ENCODE measurements at regions not wholly inside any gene's neighbourhood (a gene's known extent, or its start where the extent isn't known, plus 50 kb on each side); places are given as distances from the start of the nearest gene placed in this dataset.

DNA sequence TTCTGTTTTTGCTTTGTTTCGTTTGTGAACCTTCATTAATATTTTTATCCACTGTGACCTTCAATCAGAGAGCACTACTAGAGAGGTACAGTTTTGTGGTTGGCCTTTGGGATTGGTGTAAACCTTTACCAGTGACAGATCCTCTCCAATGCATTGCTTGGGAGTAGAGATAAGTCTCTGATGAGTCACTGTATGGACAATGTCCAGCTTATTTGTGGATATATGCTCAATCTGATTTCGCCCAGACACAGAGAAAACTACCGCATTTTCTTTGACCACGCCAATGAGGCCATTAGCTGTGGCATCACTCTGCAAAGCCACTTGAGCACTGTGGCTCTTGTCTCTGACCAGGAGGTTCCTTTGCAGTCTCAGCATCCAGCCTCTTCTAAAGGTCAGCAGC is 964.7 kb downstream of the TUSC7 start:
- H3K4me3 ChIP-seq (ENCODE audit: low read length), result no peak overlapping the region
- no peak for DNase-seq (ENCODE audit: low read depth)
- TF ChIP-seq, protein P1, sequence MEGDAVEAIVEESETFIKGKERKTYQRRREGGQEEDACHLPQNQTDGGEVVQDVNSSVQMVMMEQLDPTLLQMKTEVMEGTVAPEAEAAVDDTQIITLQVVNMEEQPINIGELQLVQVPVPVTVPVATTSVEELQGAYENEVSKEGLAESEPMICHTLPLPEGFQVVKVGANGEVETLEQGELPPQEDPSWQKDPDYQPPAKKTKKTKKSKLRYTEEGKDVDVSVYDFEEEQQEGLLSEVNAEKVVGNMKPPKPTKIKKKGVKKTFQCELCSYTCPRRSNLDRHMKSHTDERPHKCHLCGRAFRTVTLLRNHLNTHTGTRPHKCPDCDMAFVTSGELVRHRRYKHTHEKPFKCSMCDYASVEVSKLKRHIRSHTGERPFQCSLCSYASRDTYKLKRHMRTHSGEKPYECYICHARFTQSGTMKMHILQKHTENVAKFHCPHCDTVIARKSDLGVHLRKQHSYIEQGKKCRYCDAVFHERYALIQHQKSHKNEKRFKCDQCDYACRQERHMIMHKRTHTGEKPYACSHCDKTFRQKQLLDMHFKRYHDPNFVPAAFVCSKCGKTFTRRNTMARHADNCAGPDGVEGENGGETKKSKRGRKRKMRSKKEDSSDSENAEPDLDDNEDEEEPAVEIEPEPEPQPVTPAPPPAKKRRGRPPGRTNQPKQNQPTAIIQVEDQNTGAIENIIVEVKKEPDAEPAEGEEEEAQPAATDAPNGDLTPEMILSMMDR (conservative IDR thresholded peaks at IDR 0.05; ENCODE audit: low read depth, low read length), result no peak

DNA sequence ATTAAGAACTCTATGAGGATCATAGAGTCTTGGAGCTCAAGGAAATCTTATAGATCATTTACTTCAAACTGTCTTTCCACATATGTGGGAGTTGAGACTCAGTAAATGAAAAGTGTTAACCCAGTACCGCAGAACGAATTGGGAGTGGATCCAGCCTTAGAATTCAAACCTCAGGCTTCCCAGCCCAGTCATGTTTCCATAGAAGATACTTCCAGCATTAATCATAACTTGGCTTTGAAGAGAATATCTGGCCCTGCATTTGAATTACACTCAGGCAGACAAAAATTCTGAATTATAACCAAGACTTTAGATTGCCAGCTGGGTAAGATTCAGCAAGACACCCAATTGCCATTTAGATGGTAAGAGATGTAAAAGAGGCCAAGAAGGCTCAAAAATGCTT is 972.0 kb downstream of the TUSC7 start:
- H3K4me3 ChIP-seq (ENCODE audit: low read length), result no peak overlapping the region
- TF ChIP-seq, protein P1 (conservative IDR thresholded peaks at IDR 0.05; ENCODE audit: low read depth, low read length), result no peak
- no peak for DNase-seq (ENCODE audit: low read depth)

DNA sequence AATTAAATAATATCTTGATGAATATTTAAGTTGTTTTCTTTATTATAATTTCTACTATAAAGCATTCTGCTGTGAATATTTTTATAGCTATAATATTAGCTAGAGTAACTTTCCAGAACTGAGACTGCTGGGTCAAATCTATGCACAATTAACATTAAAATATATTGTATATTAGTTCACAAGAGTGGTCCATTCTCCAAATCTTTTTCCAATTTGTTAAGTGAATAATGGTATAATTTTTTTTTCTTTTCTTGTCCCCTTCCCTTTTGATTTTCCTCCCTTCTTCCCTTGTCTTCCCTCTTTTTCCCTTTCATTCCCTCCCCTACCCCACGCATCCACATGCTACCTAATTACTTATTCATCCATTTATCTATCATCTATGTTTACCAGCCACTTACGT is 977.5 kb downstream of the TUSC7 start:
- H3K4me3 ChIP-seq (ENCODE audit: low read length), result no peak overlapping the region
- DNase-seq (ENCODE audit: low read depth), result no peak
- TF ChIP-seq, protein P1 (conservative IDR thresholded peaks at IDR 0.05; ENCODE audit: low read depth, low read length), result no peak

DNA sequence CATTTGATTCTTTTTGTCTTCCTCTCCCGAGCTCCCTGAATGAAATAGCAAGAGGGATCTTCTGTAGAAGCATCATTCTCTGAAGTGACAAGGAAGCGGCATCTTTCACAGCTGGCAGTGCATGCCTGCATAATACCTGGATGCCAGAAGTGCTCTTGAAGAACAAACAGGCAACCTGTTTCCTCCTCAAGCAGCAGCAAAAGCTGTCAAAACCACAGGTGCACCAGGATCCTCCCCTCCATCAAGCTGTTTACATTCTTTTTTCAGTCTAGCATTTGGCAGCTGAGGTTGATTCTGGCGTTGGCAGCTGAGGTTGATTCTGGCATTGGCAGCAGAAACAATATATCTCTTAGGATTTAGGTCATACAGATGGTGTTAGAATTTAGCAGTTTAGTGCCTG is 979.0 kb downstream of the TUSC7 start:
- no peak overlapping the region for H3K4me3 ChIP-seq (ENCODE audit: low read length)
- TF ChIP-seq, protein P1 (conservative IDR thresholded peaks at IDR 0.05; ENCODE audit: low read depth, low read length), result no peak
- no peak for DNase-seq (ENCODE audit: low read depth)

DNA sequence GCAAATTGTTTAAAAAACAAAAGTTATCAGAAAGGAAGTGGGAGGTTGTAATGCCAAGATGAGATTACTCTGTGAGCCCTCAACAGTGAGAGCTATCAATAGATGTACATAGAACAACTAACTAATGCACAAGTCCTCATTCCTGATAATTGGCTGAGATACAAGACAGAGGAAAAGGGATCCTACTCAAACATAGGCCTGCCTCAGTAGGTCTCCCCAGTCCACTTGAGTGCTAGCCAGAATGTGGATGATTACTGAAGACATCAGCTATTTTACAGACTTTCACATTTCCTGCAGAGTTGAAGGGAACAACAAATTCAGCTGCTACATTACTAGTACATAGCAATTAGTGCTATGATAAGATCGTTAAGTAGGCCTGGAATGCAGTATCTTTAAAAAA is 981.9 kb downstream of the TUSC7 start:
- no peak overlapping the region for H3K4me3 ChIP-seq (ENCODE audit: low read length)
- DNase-seq (ENCODE audit: low read depth), result peak; percentile 51
- TF ChIP-seq, protein P1 (conservative IDR thresholded peaks at IDR 0.05; ENCODE audit: low read depth, low read length), result no peak

DNA sequence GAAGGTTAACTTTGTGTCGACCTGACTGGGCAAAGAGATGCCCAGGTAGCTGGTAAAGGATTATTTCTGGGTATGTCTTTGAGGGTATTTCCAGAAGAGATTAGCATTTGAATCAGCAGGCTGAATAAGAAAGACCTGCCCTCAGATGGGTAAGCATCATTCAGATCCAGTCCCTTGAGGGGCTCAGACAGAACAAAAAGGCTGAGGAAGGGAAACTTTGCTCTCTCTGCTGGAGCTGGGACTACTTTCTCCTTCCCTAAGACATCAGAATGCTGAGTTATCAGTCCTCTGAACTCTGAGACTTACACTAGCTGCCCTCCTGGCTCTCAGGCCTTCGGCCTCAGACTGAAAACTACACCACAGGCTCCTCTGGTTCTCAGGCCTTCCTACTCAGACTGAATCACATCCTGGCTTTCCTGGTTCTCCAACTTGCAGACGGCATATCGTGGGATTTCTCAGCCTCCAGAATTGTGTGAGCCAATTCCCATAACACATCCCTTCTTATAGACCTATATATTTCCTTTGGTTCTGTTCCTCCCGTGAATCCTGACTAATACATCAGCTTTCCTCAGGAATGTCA is 982.9 kb downstream of the TUSC7 start:
- TF ChIP-seq, protein P1 (conservative IDR thresholded peaks at IDR 0.05; ENCODE audit: low read depth, low read length), result no peak
- no peak for DNase-seq (ENCODE audit: low read depth)

DNA sequence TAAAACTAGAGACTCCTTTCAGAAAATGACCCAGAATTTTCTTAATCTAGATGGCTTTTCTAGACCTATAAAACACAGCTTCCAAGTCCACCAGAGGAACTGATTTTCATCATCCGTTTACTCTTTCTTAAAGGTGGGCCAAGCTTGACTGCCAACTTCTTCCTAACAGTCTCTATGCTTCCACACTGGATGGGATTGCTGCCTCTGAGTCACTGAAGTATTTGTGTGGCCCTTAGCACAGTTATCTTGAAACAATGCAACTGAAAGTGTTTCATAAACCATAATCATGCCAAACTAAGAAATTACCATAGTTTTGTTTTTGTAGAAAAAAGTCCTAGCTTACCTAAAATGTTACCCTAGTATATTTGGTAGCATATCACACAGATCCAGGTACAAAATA is 985.7 kb downstream of the TUSC7 start:
- DNase-seq (ENCODE audit: low read depth), result no peak
- TF ChIP-seq, protein P1 (conservative IDR thresholded peaks at IDR 0.05; ENCODE audit: low read depth, low read length), result no peak
- H3K4me3 ChIP-seq (ENCODE audit: low read length), result no peak overlapping the region

More for the DNA sequence above, 982.9 kb downstream of the TUSC7 start:
- H3K4me3 ChIP-seq (ENCODE audit: low read length), result no peak overlapping the region
